ENCODE measurements at regions not wholly inside any gene's neighbourhood (a gene's known extent, or its start where the extent isn't known, plus 50 kb on each side); places are given as distances from the start of the nearest gene placed in this dataset.
"Not testable (repeated sequence)": the region's sequence is repeated elsewhere in the genome, so short reads cannot be mapped to it uniquely, and the experiment has no call there.

GRCh38 chr6:14419224-14419623 lies 301.7 kb downstream of the CD83 start:
- not testable (repeated sequence) for TF ChIP-seq CTCF (conservative IDR thresholded peaks at IDR 0.05 in 1 of 2, IDR thresholded peaks at IDR 0.05 in 1 of 2; ENCODE audit: low read depth in 1 of 2, low read length in 2 of 2); EZH2 (IDR thresholded peaks at IDR 0.05; ENCODE audit: low read length, missing control alignments)
